ENCODE measurements at regions not wholly inside any gene's neighbourhood (a gene's known extent, or its start where the extent isn't known, plus 50 kb on each side); places are given as distances from the start of the nearest gene placed in this dataset.

DNA sequence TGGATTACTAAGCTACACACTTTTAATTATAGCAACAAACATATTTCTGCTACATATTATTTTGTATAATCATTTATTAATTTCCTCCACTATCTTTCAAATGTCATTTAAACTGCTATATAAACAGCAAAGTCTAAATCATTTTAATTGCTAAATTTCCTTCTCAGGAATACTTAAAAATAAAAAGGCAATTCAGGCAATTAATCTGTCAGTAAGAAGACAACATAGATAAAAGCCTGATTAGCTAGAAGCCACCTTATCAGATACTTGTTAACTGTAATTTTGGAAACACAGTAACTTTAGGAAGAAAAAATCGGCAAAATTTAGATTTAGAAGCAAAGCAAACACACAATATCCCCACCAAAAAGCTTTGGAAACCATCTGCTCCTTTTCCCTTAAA lies 188.2 kb upstream of the ZNF804A start:
- TF ChIP-seq ARNT (IDR thresholded peaks at IDR 0.05): no peak
- no peak for TF ChIP-seq FOXM1 (IDR thresholded peaks at IDR 0.05; ENCODE audit: borderline replicate concordance)
- no peak for TF ChIP-seq SUZ12 (IDR thresholded peaks at IDR 0.05)
- TF ChIP-seq BHLHE40 (IDR thresholded peaks at IDR 0.05; ENCODE audit: borderline replicate concordance): no peak
- TF ChIP-seq HDGF (IDR thresholded peaks at IDR 0.05; ENCODE audit: borderline replicate concordance): no peak
- no peak for TF ChIP-seq SP1 (IDR thresholded peaks at IDR 0.05)
- no peak for TF ChIP-seq TARDBP (IDR thresholded peaks at IDR 0.05)
- no peak for TF ChIP-seq CTBP1 (IDR thresholded peaks at IDR 0.05; ENCODE audit: borderline replicate concordance)
- TF ChIP-seq FOXA1 (IDR thresholded peaks at IDR 0.05): no peak
- no peak for TF ChIP-seq ELF4 (IDR thresholded peaks at IDR 0.05)
